GM12872 (cell line): ENCODE measurements at regions not wholly inside any gene's neighbourhood (a gene's known extent, or its start where the extent isn't known, plus 50 kb on each side); places are given as distances from the start of the nearest gene placed in this dataset.

Source experiments
- TF ChIP-seq, protein P1 (sequence below): IDR thresholded peaks from 3 replicates; pipeline ENCODE4 v1.5.1; 2011; ENCODE audit warnings: low read depth, mild to moderate bottlenecking, low read length, moderate library complexity; ENCODE audit not compliant: insufficient read depth

GRCh38 chr1:185539277-185539943 is 194.8 kb upstream of the HMCN1 start:
- TF ChIP-seq, protein P1, sequence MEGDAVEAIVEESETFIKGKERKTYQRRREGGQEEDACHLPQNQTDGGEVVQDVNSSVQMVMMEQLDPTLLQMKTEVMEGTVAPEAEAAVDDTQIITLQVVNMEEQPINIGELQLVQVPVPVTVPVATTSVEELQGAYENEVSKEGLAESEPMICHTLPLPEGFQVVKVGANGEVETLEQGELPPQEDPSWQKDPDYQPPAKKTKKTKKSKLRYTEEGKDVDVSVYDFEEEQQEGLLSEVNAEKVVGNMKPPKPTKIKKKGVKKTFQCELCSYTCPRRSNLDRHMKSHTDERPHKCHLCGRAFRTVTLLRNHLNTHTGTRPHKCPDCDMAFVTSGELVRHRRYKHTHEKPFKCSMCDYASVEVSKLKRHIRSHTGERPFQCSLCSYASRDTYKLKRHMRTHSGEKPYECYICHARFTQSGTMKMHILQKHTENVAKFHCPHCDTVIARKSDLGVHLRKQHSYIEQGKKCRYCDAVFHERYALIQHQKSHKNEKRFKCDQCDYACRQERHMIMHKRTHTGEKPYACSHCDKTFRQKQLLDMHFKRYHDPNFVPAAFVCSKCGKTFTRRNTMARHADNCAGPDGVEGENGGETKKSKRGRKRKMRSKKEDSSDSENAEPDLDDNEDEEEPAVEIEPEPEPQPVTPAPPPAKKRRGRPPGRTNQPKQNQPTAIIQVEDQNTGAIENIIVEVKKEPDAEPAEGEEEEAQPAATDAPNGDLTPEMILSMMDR: no peak

- TF ChIP-seq, protein P1: no peak
Observed at GRCh38 chr1:185537596-185537995, 196.6 kb upstream of the HMCN1 start.

DNA sequence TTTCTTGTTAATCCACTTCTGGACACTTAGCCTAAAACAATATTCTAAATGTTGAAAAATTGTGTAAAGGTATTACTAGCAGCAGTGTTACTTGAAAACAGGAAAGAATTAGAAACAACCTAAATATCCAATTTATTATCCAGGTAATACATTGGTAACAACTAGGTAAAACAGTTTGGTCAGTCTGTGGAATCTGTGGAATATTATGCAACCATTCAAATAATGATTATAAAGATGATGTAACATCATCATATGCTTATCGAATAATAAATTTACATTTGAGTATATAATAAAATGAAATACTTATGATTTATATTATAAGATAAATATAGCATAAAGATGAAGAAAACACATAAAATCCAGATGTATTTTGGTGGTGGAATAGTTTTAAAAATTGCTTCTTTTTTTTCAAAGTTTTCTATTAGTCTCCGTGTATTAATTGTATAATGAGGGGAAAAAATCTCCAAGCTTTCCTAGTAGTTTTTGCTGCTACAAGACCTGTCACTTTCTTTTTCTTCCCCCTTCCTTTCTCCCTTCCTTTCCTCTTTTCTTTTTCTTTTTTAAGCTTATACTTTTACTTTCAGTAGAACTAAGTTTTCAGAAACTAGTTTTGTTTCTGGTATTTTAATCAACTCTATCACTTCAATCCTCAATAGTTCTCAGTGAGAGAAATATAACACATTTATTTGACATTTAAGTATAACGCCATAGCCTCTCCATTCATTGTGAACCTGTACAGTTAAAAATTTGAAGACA is 197.8 kb upstream of the HMCN1 start:
- TF ChIP-seq, protein P1: no peak

DNA sequence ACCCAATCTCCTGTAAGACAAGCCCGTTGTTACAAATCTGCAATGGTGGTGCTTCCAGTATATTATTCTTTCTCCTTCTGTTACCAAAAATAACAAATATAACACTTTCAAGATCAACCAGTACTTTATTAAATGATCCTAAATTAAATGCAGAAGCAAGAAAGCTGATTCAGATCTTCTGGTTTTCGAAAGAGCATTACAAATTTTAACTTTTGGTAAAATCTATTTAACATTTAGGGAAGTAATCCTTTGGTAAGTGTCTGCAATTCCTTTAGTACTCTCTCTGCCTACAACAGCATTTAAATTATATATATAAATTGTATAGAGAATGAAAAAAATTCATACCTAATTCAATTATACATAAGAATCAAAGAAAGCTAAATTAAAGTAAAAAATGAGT is 198.6 kb upstream of the HMCN1 start:
- TF ChIP-seq, protein P1: no peak

GRCh38 chr1:185534801-185535200 is 199.4 kb upstream of the HMCN1 start:
- TF ChIP-seq, protein P1: no peak

DNA sequence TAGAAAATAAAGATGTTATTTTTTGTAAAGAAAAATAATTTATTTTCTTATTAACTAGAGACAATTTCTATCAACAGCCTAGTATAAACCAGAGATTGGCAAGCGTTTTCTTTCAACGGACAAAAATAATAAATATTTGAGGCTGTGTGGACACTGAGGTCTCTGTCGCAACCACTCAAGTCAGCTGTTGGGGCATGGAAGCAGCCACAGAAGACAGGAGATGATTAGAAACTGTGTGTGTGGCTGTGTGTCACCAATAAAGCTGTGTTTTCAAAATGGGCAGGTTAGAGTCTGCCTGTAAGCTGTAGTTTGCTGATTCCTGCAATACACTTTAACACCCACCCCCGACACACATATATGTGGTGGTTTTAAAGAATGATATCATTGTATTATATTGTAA is 200.6 kb upstream of the HMCN1 start:
- TF ChIP-seq, protein P1: no peak

- TF ChIP-seq, protein P1: no peak
Observed at GRCh38 chr1:185532856-185533255, 201.3 kb upstream of the HMCN1 start.
